Neural cell (in vitro differentiated cells): ENCODE measurements at regions not wholly inside any gene's neighbourhood (a gene's known extent, or its start where the extent isn't known, plus 50 kb on each side); places are given as distances from the start of the nearest gene placed in this dataset.

Experiments
- H2AFZ ChIP-seq: fragments of 200-600, 300-800 bp; sonication (generic), shearing (Covaris generic); 2 replicates; pipeline ENCODE4 v1.6.0; 2014; ENCODE audit warnings: low read depth, mild to moderate bottlenecking, antibody characterized with exemption, low read length, moderate library complexity
- H3F3A ChIP-seq: fragments of 200-600 bp; shearing (Covaris generic); 2 replicates; pipeline ENCODE4 v1.6.1; 2016; ENCODE audit warnings: mild to moderate bottlenecking, moderate library complexity, mixed read lengths, antibody characterized with exemption, low read length; ENCODE audit not compliant: insufficient read depth, poor library complexity, severe bottlenecking
- H3K27ac ChIP-seq: fragments of 200-600, 300-800 bp; sonication (generic), shearing (Covaris generic); 2 replicates; pipeline ENCODE4 v1.5.1; 2014; ENCODE audit warnings: mild to moderate bottlenecking, low read length, moderate library complexity
- H3K27me3 ChIP-seq: fragments of 300-800, 200-600 bp; sonication (generic), shearing (Covaris generic); 2 replicates; pipeline ENCODE4 v1.6.0; 2014; ENCODE audit warnings: mild to moderate bottlenecking, low read depth, low read length, moderate library complexity; ENCODE audit not compliant: insufficient read depth
- H3K36me3 ChIP-seq: fragments of 300-800, 200-600 bp; sonication (generic), shearing (Covaris generic); 2 replicates; pipeline ENCODE4 v1.5.1; 2014; ENCODE audit warnings: mild to moderate bottlenecking, antibody characterized with exemption, low read length, moderate library complexity; ENCODE audit not compliant: insufficient read depth
- H3K4me2 ChIP-seq: fragments of 300-800, 200-600 bp; sonication (generic), shearing (Covaris generic); 2 replicates; pipeline ENCODE4 v1.6.0; 2014; ENCODE audit warnings: mild to moderate bottlenecking, low read length
- H3K4me3 ChIP-seq: fragments of 300-800, 200-600 bp; sonication (generic), shearing (Covaris generic); 2 replicates; pipeline ENCODE4 v1.5.1; 2014; ENCODE audit warnings: mild to moderate bottlenecking, low read length, moderate library complexity
- H3K79me2 ChIP-seq: fragments of 200-600 bp; shearing (Covaris generic); replicated peaks from 2 replicates; pipeline ENCODE4 v1.6.0; 2014; ENCODE audit warnings: mild to moderate bottlenecking, low read length, moderate library complexity; ENCODE audit not compliant: insufficient read depth
- H3K9ac ChIP-seq: fragments of 300-800, 200-600 bp; sonication (generic), shearing (Covaris generic); 2 replicates; pipeline ENCODE4 v1.6.1; 2016; ENCODE audit warnings: mild to moderate bottlenecking, low read length, mixed read lengths
- H3K9me2 ChIP-seq: fragments of 200-600 bp; shearing (Covaris generic); 2 replicates; pipeline ENCODE4 v1.6.1; 2016; ENCODE audit warnings: mild to moderate bottlenecking, low read length, mixed read lengths; ENCODE audit not compliant: insufficient read depth
- H3K9me3 ChIP-seq: fragments of 200-600, 300-800 bp; sonication (generic), shearing (Covaris generic); 2 replicates; pipeline ENCODE4 v1.6.1; 2016; ENCODE audit warnings: mild to moderate bottlenecking, mixed run types, low read length, moderate library complexity, mixed read lengths
- H4K20me1 ChIP-seq: fragments of 200-600 bp; shearing (Covaris generic); 2 replicates; pipeline ENCODE4 v1.6.1; 2016; ENCODE audit warnings: mild to moderate bottlenecking, mixed run types; ENCODE audit not compliant: insufficient read depth
- CTCF ChIP-seq: fragments of 450-650 bp; IDR thresholded peaks from 2 replicates; pipeline ENCODE4 v1.5.1; 2014; ENCODE audit warnings: antibody characterized with exemption, mild to moderate bottlenecking, moderate library complexity; ENCODE audit not compliant: poor library complexity, severe bottlenecking
- EP300 ChIP-seq: fragments of 450-650 bp; conservative IDR thresholded peaks from 2 replicates; pipeline ENCODE4 v1.6.1; 2014; ENCODE audit warnings: antibody characterized with exemption, mild to moderate bottlenecking, moderate library complexity; ENCODE audit not compliant: poor library complexity, severe bottlenecking
- EZH2 ChIP-seq: fragments of 200-600, 300-800 bp; shearing (Covaris generic), sonication (generic); IDR thresholded peaks from 2 replicates; pipeline ENCODE4 v1.6.1; 2014; ENCODE audit warnings: antibody characterized with exemption, low read length, borderline replicate concordance, mild to moderate bottlenecking; ENCODE audit not compliant: insufficient read depth, poor library complexity, severe bottlenecking
- MXI1 ChIP-seq: fragments of 450-650 bp; conservative IDR thresholded peaks from 2 replicates; pipeline ENCODE4 v1.6.1; 2014; ENCODE audit warnings: antibody characterized with exemption, mild to moderate bottlenecking; ENCODE audit not compliant: poor library complexity, severe bottlenecking
- POLR2AphosphoS5 ChIP-seq: IDR thresholded peaks from 2 replicates; pipeline ENCODE4 v1.6.1; 2012
- RAD21 ChIP-seq: fragments of 450-650 bp; conservative IDR thresholded peaks from 2 replicates; pipeline ENCODE4 v1.6.1; 2014; ENCODE audit warnings: antibody characterized with exemption, mild to moderate bottlenecking, moderate library complexity
- REST ChIP-seq: IDR thresholded peaks from 2 replicates; pipeline ENCODE4 v1.6.1; 2012; ENCODE audit warnings: borderline replicate concordance
- SMC3 ChIP-seq: fragments of 450-650 bp; conservative IDR thresholded peaks from 2 replicates; pipeline ENCODE4 v1.6.1; 2014; ENCODE audit warnings: antibody characterized with exemption, mild to moderate bottlenecking, moderate library complexity; ENCODE audit not compliant: poor library complexity
- TAF1 ChIP-seq: IDR thresholded peaks from 2 replicates; pipeline ENCODE4 v1.6.1; 2012; ENCODE audit warnings: low read depth

- Histone ChIP-seq H3K79me2 (no peaks in the 10 kb centered on the region), H3K27me3 (no peaks in the 10 kb centered on the region), H3K36me3 (no peaks in the 10 kb centered on the region), H3K4me2 (no peak overlapping the region), H2AFZ (no peak overlapping the region), H4K20me1 (no peaks in the 10 kb centered on the region), H3F3A (no peaks in the 10 kb centered on the region), H3K4me3 (no peak overlapping the region), H3K9me2 (no peaks in the 10 kb centered on the region), H3K9ac (no peak overlapping the region), H3K9me3 (no peaks in the 10 kb centered on the region), H3K27ac (no peak overlapping the region)
- TF ChIP-seq RAD21 (no peak), EZH2 (no peak), EP300 (no peak)
These were observed 218.3 kb downstream of the HTR1B start for GRCh38 chr6:77245026-77245425.

- H3K27me3 ChIP-seq = no peaks in the 10 kb centered on the region
- no peaks in the 10 kb centered on the region for H3F3A ChIP-seq
- no peak overlapping the region for H3K4me3 ChIP-seq
- TF ChIP-seq POLR2AphosphoS5 = no peak
- TF ChIP-seq REST = no peak
- no peak for TF ChIP-seq EP300
- no peak for TF ChIP-seq EZH2
- H3K36me3 ChIP-seq = no peaks in the 10 kb centered on the region
- H3K4me2 ChIP-seq = no peak overlapping the region
- H3K9ac ChIP-seq = no peak overlapping the region
- no peaks in the 10 kb centered on the region for H3K79me2 ChIP-seq
- H2AFZ ChIP-seq = no peak overlapping the region
- H4K20me1 ChIP-seq = no peaks in the 10 kb centered on the region
- no peak overlapping the region for H3K27ac ChIP-seq
- no peaks in the 10 kb centered on the region for H3K9me2 ChIP-seq
- H3K9me3 ChIP-seq = no peaks in the 10 kb centered on the region
These were observed 231.6 kb downstream of the HTR1B start for GRCh38 chr6:77231438-77232305.

- Histone ChIP-seq H3K4me2 (no peak overlapping the region), H3K9me2 (no peaks in the 10 kb centered on the region), H2AFZ (no peak overlapping the region), H3K27me3 (no peaks in the 10 kb centered on the region), H3K36me3 (no peaks in the 10 kb centered on the region), H4K20me1 (no peaks in the 10 kb centered on the region), H3K27ac (no peak overlapping the region), H3K4me3 (no peak overlapping the region), H3K9me3 (no peaks in the 10 kb centered on the region), H3K9ac (no peak overlapping the region), H3K79me2 (no peaks in the 10 kb centered on the region), H3F3A (no peaks in the 10 kb centered on the region)
- TF ChIP-seq REST (no peak), RAD21 (no peak), MXI1 (no peak), TAF1 (no peak), POLR2AphosphoS5 (no peak), EZH2 (no peak), EP300 (no peak), SMC3 (no peak), CTCF (no peak)
These were observed 235.0 kb downstream of the HTR1B start for GRCh38 chr6:77228279-77228678.
